WTC11 (cell line): ENCODE measurements at regions not wholly inside any gene's neighbourhood (a gene's known extent, or its start where the extent isn't known, plus 50 kb on each side); places are given as distances from the start of the nearest gene placed in this dataset.

Source experiments
- CTCF ChIP-seq: fragments of 200-600 bp; IDR thresholded peaks from 2 replicates; pipeline ENCODE4 v1.8.0; 2022; ENCODE audit warnings: antibody characterized with exemption
- SP1 ChIP-seq: sonication (generic); formaldehyde crosslinking; conservative IDR thresholded peaks from 2 replicates; pipeline ENCODE4 v1.8.1; 2022; ENCODE audit warnings: missing genetic modification reagents
- ZNF232 ChIP-seq: sonication (generic); formaldehyde crosslinking; IDR thresholded peaks from 2 replicates; pipeline ENCODE4 v1.8.0; 2022; ENCODE audit warnings: mild to moderate bottlenecking, missing genetic modification reagents

- no peak for TF ChIP-seq CTCF
- no peak for TF ChIP-seq SP1 (CRISPR knock-in tag)
- no peak for TF ChIP-seq ZNF232 (CRISPR knock-in tag)
These were observed 654.4 kb upstream of the SLC35B3 start for GRCh38 chr6:9089724-9090123.
